Hematopoietic multipotent progenitor cell (in vitro differentiated cells): ENCODE measurements at regions not wholly inside any gene's neighbourhood (a gene's known extent, or its start where the extent isn't known, plus 50 kb on each side); places are given as distances from the start of the nearest gene placed in this dataset. TPM values are rescaled to one million over a fixed set of nuclear protein-coding genes. Genes with fewer than 3 reads are reported as not detected.

Source experiments
- DNase-seq, 3 donors: peaks; one replicate each; pipeline ENCODE4 v3.0.0-alpha.2; 2011 to 2015; ENCODE audit warnings: low read depth in 2 of 3, low spot score in 2 of 3
- small RNA-seq: library from RNA; depleted of rRNA; stranded (forward); fragments of <200 nt; gene quantifications from one replicate; pipeline ENCODE3, GENCODE V24; 2012

GRCh38 chr6:148263010-148263409 is 79.6 kb upstream of the SASH1 start:
- no peak for DNase-seq

DNA sequence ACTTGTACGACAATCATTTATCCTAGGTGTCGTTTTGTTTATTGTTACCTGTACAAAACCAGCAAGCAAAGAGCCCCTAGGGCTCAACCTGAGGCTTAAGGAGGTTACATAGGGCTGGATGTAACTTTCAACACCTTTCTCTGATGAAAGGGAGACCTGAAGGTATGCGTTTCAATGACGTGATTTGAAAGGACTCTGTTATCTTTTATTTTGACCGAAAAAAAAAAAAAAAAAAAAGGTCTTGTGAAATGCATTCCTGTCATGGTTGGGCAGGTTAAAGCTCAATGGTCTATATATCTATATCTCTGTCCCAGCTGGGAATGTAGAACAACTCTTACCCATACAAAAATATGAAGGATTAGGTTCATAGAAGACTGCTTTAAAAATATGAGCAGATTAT is 78.7 kb upstream of the SASH1 start:
- DNase-seq = no peak

DNA sequence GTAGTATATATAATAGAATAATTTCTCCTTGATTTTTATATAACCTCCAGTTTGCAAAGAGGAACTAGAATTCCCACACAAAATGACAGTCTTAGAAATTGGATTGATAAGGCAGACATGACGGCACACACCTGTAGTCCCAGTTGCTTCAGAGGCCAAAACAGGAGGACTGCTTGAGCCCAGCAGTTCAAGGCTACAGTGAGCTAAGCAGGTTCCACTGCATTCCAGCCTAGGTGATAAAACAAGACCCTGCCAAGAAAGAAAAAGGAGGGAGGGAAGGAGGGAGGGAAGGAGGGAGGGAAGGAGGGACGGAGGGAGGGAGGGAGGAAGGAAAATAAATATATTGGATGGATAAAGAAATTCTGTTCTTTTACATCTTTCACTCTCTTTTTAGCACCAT is 77.6 kb upstream of the SASH1 start:
- DNase-seq = no peak

DNA sequence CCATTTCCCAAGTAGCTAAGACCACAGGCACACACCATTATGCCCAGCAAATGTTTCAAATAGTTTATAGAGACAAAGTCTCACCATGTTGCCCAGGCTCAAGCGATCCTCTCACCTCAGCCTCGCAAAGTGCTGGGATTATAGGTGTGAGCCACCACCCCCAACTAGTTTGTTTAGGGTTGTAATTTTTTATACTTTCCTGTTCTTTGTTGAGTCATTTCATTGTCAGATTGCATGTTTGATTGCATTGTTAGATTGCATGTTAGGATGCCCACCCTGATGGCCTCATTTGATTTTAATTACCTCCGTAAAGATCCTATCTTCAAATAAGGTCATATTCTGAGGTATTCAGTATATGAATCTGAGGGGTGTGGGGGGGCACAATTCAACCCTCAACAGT is 73.3 kb upstream of the SASH1 start:
- DNase-seq = no peak

- no peak for DNase-seq
Measured at GRCh38 chr6:148271711-148272439, 70.8 kb upstream of the SASH1 start.

- no peak for DNase-seq
Measured at GRCh38 chr6:148272597-148272996, 70.0 kb upstream of the SASH1 start.

DNA sequence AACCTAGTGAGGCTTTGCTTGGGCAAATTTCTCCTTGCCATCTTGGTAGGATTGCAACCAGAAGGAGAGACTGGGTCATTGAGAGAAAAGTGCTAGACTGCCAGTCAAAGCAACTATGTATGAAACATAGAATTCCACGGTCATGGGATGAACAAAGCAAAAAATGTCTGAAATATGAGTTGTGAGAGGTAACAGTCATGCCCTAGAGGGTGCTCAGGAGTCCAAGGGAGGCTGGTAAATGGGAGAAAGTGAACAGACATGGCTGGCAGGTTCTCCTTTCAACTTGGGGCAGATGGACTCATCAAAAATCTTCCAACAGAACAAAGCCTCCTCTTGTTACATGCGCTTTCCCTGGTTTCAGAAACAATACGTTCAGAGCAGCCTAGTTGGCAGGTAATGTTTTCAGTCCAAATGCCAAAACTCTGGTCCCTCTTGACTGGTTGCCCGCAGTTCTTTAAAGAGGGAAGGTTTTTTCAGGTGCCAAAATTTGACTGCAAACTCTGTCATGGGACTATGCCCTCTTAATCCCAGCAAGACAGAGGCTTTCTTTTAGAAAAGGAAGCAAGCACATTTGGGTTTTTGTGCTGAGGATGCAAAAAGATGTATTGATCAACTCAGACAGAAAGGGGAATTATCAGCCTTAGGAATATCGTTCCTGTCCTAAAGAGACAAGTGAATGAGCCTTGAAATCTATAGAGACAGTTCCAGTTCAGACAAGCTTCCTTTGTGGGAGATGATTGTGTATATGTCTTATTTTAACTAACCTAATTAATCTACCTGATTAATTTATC is 68.5 kb upstream of the SASH1 start:
- DNase-seq = no peak

DNA sequence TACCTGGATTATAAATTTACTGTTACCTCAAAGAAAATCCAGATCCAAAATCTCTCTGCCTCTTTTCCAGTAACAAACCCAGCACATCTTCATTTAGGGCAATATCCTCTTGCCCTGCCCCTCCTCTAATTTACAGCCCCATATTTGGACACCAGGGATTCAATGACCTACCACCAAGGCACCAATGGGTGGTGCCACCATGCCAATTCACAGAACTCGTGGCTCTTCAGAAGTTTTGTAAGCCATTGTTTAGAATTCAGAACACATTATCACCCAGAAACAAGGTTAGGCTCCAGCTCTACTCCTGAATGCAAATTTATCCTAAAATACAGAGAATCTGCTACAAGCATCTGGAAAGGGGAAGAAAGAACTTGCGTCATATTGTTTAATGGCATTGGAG is 67.8 kb upstream of the SASH1 start:
- no peak for DNase-seq

DNA sequence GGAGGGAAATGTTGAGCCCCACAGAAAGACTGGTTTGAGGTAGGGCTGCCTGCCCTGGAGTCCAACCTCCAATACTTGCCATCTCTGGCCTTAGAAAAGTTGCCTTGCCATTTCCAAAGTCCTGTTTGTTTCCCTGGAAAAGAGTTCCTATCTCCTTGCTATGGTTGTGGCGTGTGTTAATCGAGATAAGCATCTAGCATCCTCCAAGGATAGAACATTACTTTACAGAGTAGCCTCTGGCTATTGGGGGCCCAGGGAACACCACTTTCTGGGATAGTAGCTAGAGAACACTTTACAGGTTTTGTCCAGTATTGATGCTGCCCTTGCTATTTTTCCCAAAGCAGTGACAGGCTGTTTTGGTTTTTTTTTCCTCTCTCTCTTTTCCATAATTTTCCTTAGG is 57.4 kb upstream of the SASH1 start:
- DNase-seq = no peak

DNA sequence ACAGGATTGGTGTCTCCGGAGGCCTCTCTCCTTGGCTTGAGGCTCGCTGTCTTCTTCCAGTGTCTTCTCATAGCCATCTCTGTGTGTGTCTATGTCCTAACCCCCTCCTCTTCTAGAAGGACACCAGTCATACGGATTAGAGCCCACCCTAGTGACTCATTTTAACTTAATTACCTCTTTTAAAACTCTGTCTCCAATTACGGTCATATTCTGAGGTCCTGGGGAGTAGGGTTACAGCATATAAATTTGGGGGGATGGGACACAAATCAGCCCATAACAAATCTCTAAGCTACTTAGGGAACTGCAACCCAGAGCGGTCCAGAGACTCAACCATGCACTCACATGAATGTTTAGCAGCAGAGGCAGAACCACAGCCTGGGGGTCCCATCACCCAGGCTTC is 56.1 kb upstream of the SASH1 start:
- no peak for DNase-seq

- DNase-seq = no peak
Measured at GRCh38 chr6:148287623-148288333, 54.9 kb upstream of the SASH1 start.

- DNase-seq = no peak
Measured at GRCh38 chr6:148288541-148288940, 54.1 kb upstream of the SASH1 start.

GRCh38 chr6:148289153-148289552 is 53.5 kb upstream of the SASH1 start:
- DNase-seq = no peak

DNA sequence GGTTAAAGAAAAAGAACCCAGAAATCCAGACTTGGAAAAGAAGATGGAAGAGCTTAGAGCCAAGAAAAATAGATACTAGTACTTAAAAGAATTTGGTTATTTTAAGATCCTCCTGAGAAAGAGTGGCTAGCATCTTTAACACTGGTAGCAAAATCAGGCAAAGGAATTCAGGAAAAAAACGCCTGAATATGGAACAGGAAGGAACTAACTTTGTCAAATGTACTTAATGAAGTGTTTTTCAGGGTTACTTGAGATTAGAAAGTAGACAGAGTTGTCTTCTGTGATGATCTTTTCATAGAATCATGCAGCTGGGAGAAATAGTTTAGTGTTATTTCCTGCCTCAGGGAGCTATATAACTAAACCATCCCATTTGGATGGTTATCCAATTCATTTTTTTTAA is 50.8 kb upstream of the SASH1 start:
- no peak for DNase-seq

Small RNA genes lying in the stretch of these regions (small RNA-seq; reads per million reads assigned to genes)
- gene RNU6-1222P = not detected
